KMS-11 (cell line): ENCODE measurements at regions not wholly inside any gene's neighbourhood (a gene's known extent, or its start where the extent isn't known, plus 50 kb on each side); places are given as distances from the start of the nearest gene placed in this dataset.

ENCODE experiments used
- H2AFZ ChIP-seq: fragments of 200-600 bp; sonication (generic); 2 replicates; pipeline ENCODE4 v1.6.1; 2016; ENCODE audit warnings: antibody characterized with exemption, mixed run types, low read depth
- H3K27ac ChIP-seq: fragments of 200-600 bp; sonication (generic); 2 replicates; pipeline ENCODE4 v1.6.1; 2016; ENCODE audit warnings: mild to moderate bottlenecking, mixed run types
- H3K27me3 ChIP-seq: fragments of 200-600 bp; sonication (generic); 2 replicates; pipeline ENCODE4 v1.6.1; 2017; ENCODE audit warnings: mild to moderate bottlenecking, low read depth, mixed run types, moderate library complexity; ENCODE audit not compliant: insufficient read depth
- H3K36me3 ChIP-seq: fragments of 200-600 bp; sonication (generic); 2 replicates; pipeline ENCODE4 v1.6.1; 2017; ENCODE audit warnings: mild to moderate bottlenecking, mixed run types; ENCODE audit not compliant: insufficient read depth
- H3K4me1 ChIP-seq: fragments of 200-600 bp; sonication (generic); 2 replicates; pipeline ENCODE4 v1.6.1; 2016; ENCODE audit warnings: mild to moderate bottlenecking, low read depth, mixed run types; ENCODE audit not compliant: poor library complexity, severe bottlenecking
- H3K4me2 ChIP-seq: fragments of 200-600 bp; sonication (generic); 2 replicates; pipeline ENCODE4 v1.7.0; 2016; ENCODE audit warnings: mild to moderate bottlenecking, mixed run types
- H3K4me3 ChIP-seq: fragments of 200-600 bp; sonication (generic); IDR thresholded peaks from 2 replicates; pipeline ENCODE4 v1.6.1; 2017; ENCODE audit warnings: low read depth, low read length, mixed read lengths; ENCODE audit not compliant: insufficient read depth
- H3K79me2 ChIP-seq: fragments of 200-600 bp; sonication (generic); 2 replicates; pipeline ENCODE4 v1.6.1; 2016; ENCODE audit warnings: low read depth, mixed run types; ENCODE audit not compliant: insufficient read depth
- H3K9ac ChIP-seq: fragments of 200-600 bp; sonication (generic); 2 replicates; pipeline ENCODE4 v1.6.1; 2016; ENCODE audit warnings: mild to moderate bottlenecking, mixed run types
- H4K20me1 ChIP-seq: fragments of 200-600 bp; sonication (generic); 2 replicates; pipeline ENCODE4 v1.6.1; 2016; ENCODE audit warnings: mild to moderate bottlenecking, mixed run types; ENCODE audit not compliant: insufficient read depth
- TF ChIP-seq, protein P1 (sequence below): fragments of 200-600 bp; sonication (generic); conservative IDR thresholded peaks from 2 replicates; pipeline ENCODE4 v1.6.1; 2017; ENCODE audit warnings: low read depth, mild to moderate bottlenecking, antibody characterized with exemption, low read length, moderate library complexity, mixed read lengths

DNA sequence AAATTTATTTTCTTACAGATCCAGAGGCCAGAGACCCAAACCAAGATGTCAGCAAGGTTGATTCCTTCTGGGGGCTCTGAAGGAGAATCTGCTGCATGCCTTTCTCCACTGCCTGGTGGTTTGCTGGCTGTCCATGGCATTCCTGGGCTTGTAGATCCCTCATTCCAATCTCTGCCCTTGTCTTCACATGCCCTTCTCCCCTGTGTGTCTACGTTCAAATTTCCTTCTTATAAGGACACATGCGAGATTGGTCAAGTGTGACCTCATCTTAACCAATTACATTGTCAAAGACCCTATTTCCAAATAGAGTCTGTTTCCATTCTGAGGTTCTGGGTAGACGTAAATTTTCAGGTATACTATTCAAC is 84.5 kb upstream of the RAI14 start:
- TF ChIP-seq, protein P1, sequence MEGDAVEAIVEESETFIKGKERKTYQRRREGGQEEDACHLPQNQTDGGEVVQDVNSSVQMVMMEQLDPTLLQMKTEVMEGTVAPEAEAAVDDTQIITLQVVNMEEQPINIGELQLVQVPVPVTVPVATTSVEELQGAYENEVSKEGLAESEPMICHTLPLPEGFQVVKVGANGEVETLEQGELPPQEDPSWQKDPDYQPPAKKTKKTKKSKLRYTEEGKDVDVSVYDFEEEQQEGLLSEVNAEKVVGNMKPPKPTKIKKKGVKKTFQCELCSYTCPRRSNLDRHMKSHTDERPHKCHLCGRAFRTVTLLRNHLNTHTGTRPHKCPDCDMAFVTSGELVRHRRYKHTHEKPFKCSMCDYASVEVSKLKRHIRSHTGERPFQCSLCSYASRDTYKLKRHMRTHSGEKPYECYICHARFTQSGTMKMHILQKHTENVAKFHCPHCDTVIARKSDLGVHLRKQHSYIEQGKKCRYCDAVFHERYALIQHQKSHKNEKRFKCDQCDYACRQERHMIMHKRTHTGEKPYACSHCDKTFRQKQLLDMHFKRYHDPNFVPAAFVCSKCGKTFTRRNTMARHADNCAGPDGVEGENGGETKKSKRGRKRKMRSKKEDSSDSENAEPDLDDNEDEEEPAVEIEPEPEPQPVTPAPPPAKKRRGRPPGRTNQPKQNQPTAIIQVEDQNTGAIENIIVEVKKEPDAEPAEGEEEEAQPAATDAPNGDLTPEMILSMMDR: no peak
- Histone ChIP-seq H2AFZ (no peak overlapping the region), H3K9ac (no peak overlapping the region), H3K79me2 (no peaks in the 10 kb centered on the region), H4K20me1 (no peaks in the 10 kb centered on the region), H3K27ac (no peak overlapping the region), H3K27me3 (no peaks in the 10 kb centered on the region), H3K4me1 (no peaks in the 10 kb centered on the region), H3K36me3 (no peaks in the 10 kb centered on the region), H3K4me2 (no peak overlapping the region), H3K4me3 (no peak overlapping the region)

DNA sequence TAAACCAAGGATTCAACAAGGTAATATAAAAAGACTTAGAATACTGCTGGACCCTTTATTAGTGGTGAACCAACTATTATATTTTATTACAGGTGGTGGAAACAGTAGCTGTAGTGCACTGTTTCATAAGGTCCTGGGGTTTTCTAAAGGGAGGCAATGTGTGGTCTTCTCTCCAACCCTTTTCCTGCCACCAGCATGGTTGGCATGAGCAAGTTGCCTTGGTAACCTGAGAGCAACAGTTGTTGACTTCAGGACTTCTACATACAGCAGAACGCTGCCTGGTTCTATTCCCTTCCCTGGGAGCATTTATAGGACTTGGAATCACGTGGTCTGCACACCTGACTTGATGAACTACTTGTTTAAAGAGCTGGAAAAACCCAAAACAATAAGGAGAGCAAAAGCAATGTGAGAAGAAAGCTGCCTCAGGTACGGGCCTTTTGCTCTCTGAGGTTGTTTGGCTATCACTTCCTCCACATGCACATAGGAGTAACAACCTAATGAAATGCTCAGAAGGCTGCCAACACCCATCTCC is 81.1 kb upstream of the RAI14 start:
- H2AFZ ChIP-seq: no peak overlapping the region
- H3K27ac ChIP-seq: no peak overlapping the region
- no peaks in the 10 kb centered on the region for H3K4me1 ChIP-seq
- H3K4me2 ChIP-seq: no peak overlapping the region
- TF ChIP-seq, protein P1: no peak
- H3K4me3 ChIP-seq: no peak overlapping the region
- no peaks in the 10 kb centered on the region for H3K79me2 ChIP-seq
- H3K9ac ChIP-seq: no peak overlapping the region
- no peaks in the 10 kb centered on the region for H3K27me3 ChIP-seq
- no peaks in the 10 kb centered on the region for H4K20me1 ChIP-seq
- no peaks in the 10 kb centered on the region for H3K36me3 ChIP-seq

DNA sequence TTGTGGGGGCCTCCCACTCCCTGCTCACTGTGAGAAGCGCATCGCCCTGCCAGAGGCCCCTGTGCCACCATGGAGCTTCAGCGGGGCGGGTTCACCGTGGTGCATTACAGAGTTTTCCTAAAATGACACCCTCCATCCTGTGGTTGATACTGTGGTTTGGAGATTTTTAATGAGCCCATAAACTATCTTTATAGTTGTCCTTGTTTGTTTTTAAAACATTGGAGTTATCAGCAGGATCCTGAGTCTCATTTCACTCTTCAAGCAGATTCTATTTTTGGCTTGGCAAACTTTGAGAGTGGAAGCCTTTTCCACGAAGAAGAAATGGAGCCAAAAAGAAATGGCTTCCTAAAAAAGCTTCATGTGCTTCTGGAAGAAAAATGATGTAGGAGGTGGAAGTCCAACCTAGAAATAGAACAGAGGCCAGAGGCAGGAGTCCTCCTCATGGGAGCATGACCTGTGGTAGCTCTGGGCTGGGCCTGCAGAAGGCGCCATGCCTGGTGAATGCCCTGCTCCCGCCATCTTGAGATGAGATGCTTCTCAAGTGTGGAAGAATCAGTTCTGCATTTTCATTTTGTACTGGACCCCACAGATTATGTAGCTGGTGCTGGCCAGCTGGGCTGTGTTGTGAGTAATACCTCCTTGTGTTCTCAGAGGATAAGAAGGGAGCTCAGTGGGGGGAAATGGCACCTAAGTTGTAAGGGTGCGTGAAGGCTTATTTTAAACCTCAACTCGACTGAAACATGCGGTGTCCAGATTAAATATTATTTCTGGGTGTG is 79.0 kb upstream of the RAI14 start:
- no peak overlapping the region for H3K9ac ChIP-seq
- no peaks in the 10 kb centered on the region for H3K36me3 ChIP-seq
- no peak overlapping the region for H3K4me2 ChIP-seq
- H3K79me2 ChIP-seq: no peaks in the 10 kb centered on the region
- no peaks in the 10 kb centered on the region for H3K4me1 ChIP-seq
- no peaks in the 10 kb centered on the region for H4K20me1 ChIP-seq
- no peak overlapping the region for H3K27ac ChIP-seq
- no peak overlapping the region for H2AFZ ChIP-seq
- no peaks in the 10 kb centered on the region for H3K27me3 ChIP-seq
- TF ChIP-seq, protein P1: no peak
- no peak overlapping the region for H3K4me3 ChIP-seq

DNA sequence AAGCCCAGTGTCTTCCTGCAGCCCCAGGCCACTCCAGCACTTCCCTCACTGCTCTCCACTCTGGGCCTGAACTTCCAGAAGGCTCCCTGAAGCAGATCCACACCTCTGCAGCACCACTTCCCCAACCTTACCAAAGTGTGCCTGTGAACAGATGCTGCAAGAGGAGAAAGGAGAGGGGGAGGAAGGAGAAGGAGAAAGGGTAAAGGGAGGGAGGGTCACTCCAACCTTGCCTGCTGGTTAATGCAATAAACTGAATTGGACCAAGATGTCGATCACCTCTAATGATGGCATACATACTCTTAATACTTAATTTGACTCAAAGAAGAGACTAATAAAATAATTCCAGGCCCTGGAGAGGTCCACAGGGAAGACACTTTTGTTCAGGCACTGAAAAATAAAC is 77.2 kb upstream of the RAI14 start:
- H3K4me1 ChIP-seq: no peaks in the 10 kb centered on the region
- H3K4me2 ChIP-seq: no peak overlapping the region
- no peak overlapping the region for H3K27ac ChIP-seq
- TF ChIP-seq, protein P1: no peak
- no peaks in the 10 kb centered on the region for H3K79me2 ChIP-seq
- no peak overlapping the region for H3K4me3 ChIP-seq
- H4K20me1 ChIP-seq: no peaks in the 10 kb centered on the region
- H3K27me3 ChIP-seq: no peaks in the 10 kb centered on the region
- H3K9ac ChIP-seq: no peak overlapping the region
- no peaks in the 10 kb centered on the region for H3K36me3 ChIP-seq
- H2AFZ ChIP-seq: no peak overlapping the region
